ENCODE measurements at regions not wholly inside any gene's neighbourhood (a gene's known extent, or its start where the extent isn't known, plus 50 kb on each side); places are given as distances from the start of the nearest gene placed in this dataset.

GRCh38 chr2:173666171-173666888 is 298.8 kb downstream of the SP3 start:
- Mint-ChIP-seq H3K9me3 (ENCODE audit: low read depth) (no peaks in the 10 kb centered on the region), H3K4me3 (no peak overlapping the region), H3K27me3 (peaks cover 22% of the 10 kb centered on the region), H3K36me3 (ENCODE audit: low read depth) (no peaks in the 10 kb centered on the region), H3K27ac (no peak overlapping the region), H3K4me1 (no peaks in the 10 kb centered on the region)
- ChIA-PET CTCF (interaction anchor here (0.7 kb wide), 1 partner anchor 1366 kb away, joined by 3 read pairs; no protein-coding TSS in a partner anchor), POLR2A (no interaction called here)
- no peak for DNase-seq
- no peak for ATAC-seq
- intact Hi-C loops (cut with DNase I, micrococcal nuclease), result no loop called here

- Mint-ChIP-seq H3K27ac (no peak overlapping the region), H3K27me3 (peaks cover 22% of the 10 kb centered on the region), H3K36me3 (ENCODE audit: low read depth) (no peaks in the 10 kb centered on the region), H3K4me1 (no peaks in the 10 kb centered on the region), H3K9me3 (ENCODE audit: low read depth) (no peaks in the 10 kb centered on the region), H3K4me3 (no peak overlapping the region)
- intact Hi-C loops (cut with DNase I, micrococcal nuclease), result no loop called here
- ChIA-PET POLR2A (no interaction called here), CTCF (interaction anchor here (0.7 kb wide), 1 partner anchor 1367 kb away, joined by 3 read pairs; no protein-coding TSS in a partner anchor)
- no peak for DNase-seq
- ATAC-seq, result no peak
Measured at GRCh38 chr2:173667014-173667413, 298.2 kb downstream of the SP3 start.

- ChIA-PET CTCF (no interaction called here), POLR2A (no interaction called here)
- DNase-seq (no peak), ATAC-seq (no peak)
- Mint-ChIP-seq H3K9me3 (ENCODE audit: low read depth) (no peaks in the 10 kb centered on the region), H3K4me1 (no peaks in the 10 kb centered on the region), H3K4me3 (no peak overlapping the region), H3K27ac (no peak overlapping the region), H3K36me3 (ENCODE audit: low read depth) (no peaks in the 10 kb centered on the region), H3K27me3 (peaks cover 21% of the 10 kb centered on the region)
- intact Hi-C loops (cut with DNase I, micrococcal nuclease), result no loop called here
Measured at GRCh38 chr2:173667415-173667814, 297.8 kb downstream of the SP3 start.

GRCh38 chr2:173669271-173669853 is 295.8 kb downstream of the SP3 start:
- Mint-ChIP-seq H3K27me3 (peaks cover 18% of the 10 kb centered on the region), H3K4me1 (no peaks in the 10 kb centered on the region), H3K9me3 (ENCODE audit: low read depth) (no peaks in the 10 kb centered on the region), H3K36me3 (ENCODE audit: low read depth) (no peaks in the 10 kb centered on the region), H3K4me3 (no peak overlapping the region), H3K27ac (no peak overlapping the region)
- ChIA-PET POLR2A (no interaction called here), CTCF (no interaction called here)
- ATAC-seq (no peak), DNase-seq (no peak)
- intact Hi-C loops (cut with DNase I, micrococcal nuclease), result no loop called here

- H3K27me3 Mint-ChIP-seq, result peaks cover 16% of the 10 kb centered on the region
- DNase-seq (no peak), ATAC-seq (no peak)
- H3K9me3 Mint-ChIP-seq (ENCODE audit: low read depth), result no peaks in the 10 kb centered on the region
- intact Hi-C loops (cut with DNase I, micrococcal nuclease), result no loop called here
- POLR2A ChIA-PET, result no interaction called here
- no peak overlapping the region for H3K4me3 Mint-ChIP-seq
- no peaks in the 10 kb centered on the region for H3K36me3 Mint-ChIP-seq (ENCODE audit: low read depth)
- no peaks in the 10 kb centered on the region for H3K4me1 Mint-ChIP-seq
- CTCF ChIA-PET, result no interaction called here
- H3K27ac Mint-ChIP-seq, result no peak overlapping the region
Measured at GRCh38 chr2:173669888-173670287, 295.3 kb downstream of the SP3 start.

GRCh38 chr2:173672573-173673340 is 292.4 kb downstream of the SP3 start:
- DNase-seq, result no peak
- intact Hi-C loops (cut with DNase I, micrococcal nuclease), result no loop called here
- Mint-ChIP-seq H3K27me3 (peaks cover 30% of the 10 kb centered on the region), H3K4me3 (no peak overlapping the region), H3K27ac (no peak overlapping the region), H3K9me3 (ENCODE audit: low read depth) (peaks cover 2% of the 10 kb centered on the region), H3K36me3 (ENCODE audit: low read depth) (no peaks in the 10 kb centered on the region), H3K4me1 (no peaks in the 10 kb centered on the region)
- CTCF ChIA-PET, result interaction anchor here (0.6 to 0.7 kb wide), 2 partner anchors 105 to 271 kb away, joined by 3 read pairs; no protein-coding TSS in a partner anchor
- no peak for ATAC-seq
- POLR2A ChIA-PET, result no interaction called here

- no peak overlapping the region for H3K27ac Mint-ChIP-seq
- H3K4me3 Mint-ChIP-seq, result no peak overlapping the region
- H3K4me1 Mint-ChIP-seq, result no peaks in the 10 kb centered on the region
- H3K9me3 Mint-ChIP-seq (ENCODE audit: low read depth), result peaks cover 2% of the 10 kb centered on the region
- CTCF ChIA-PET, result interaction anchor here (0.6 kb wide), 1 partner anchor 271 kb away, joined by 3 read pairs; no protein-coding TSS in a partner anchor
- POLR2A ChIA-PET, result no interaction called here
- DNase-seq (no peak), ATAC-seq (no peak)
- intact Hi-C loops (cut with DNase I, micrococcal nuclease), result no loop called here
- H3K27me3 Mint-ChIP-seq, result peaks cover 29% of the 10 kb centered on the region
- no peaks in the 10 kb centered on the region for H3K36me3 Mint-ChIP-seq (ENCODE audit: low read depth)
Measured at GRCh38 chr2:173673640-173674039, 291.5 kb downstream of the SP3 start.

- Mint-ChIP-seq H3K9me3 (ENCODE audit: low read depth) (peaks cover 2% of the 10 kb centered on the region), H3K27me3 (peaks cover 26% of the 10 kb centered on the region), H3K4me1 (no peaks in the 10 kb centered on the region), H3K27ac (no peak overlapping the region), H3K4me3 (no peak overlapping the region), H3K36me3 (ENCODE audit: low read depth) (no peaks in the 10 kb centered on the region)
- intact Hi-C loops (cut with DNase I, micrococcal nuclease), result no loop called here
- no peak for DNase-seq
- ATAC-seq, result no peak
- CTCF ChIA-PET, result no interaction called here
- POLR2A ChIA-PET, result no interaction called here
Measured at GRCh38 chr2:173676647-173677046, 288.5 kb downstream of the SP3 start.

GRCh38 chr2:173678186-173678585 is 287.0 kb downstream of the SP3 start:
- ChIA-PET POLR2A (no interaction called here), CTCF (no interaction called here)
- peaks cover 2% of the 10 kb centered on the region for H3K9me3 Mint-ChIP-seq (ENCODE audit: low read depth)
- intact Hi-C loops (cut with DNase I, micrococcal nuclease), result no loop called here
- H3K27ac Mint-ChIP-seq, result no peak overlapping the region
- DNase-seq (no peak), ATAC-seq (no peak)
- H3K4me1 Mint-ChIP-seq, result no peaks in the 10 kb centered on the region
- H3K27me3 Mint-ChIP-seq, result peaks cover 26% of the 10 kb centered on the region
- no peak overlapping the region for H3K4me3 Mint-ChIP-seq
- no peaks in the 10 kb centered on the region for H3K36me3 Mint-ChIP-seq (ENCODE audit: low read depth)

- ATAC-seq (no peak), DNase-seq (no peak)
- H3K9me3 Mint-ChIP-seq (ENCODE audit: low read depth), result peaks cover 2% of the 10 kb centered on the region
- no peaks in the 10 kb centered on the region for H3K4me1 Mint-ChIP-seq
- no peak overlapping the region for H3K27ac Mint-ChIP-seq
- no peak overlapping the region for H3K4me3 Mint-ChIP-seq
- no peaks in the 10 kb centered on the region for H3K36me3 Mint-ChIP-seq (ENCODE audit: low read depth)
- ChIA-PET CTCF (no interaction called here), POLR2A (no interaction called here)
- peaks cover 16% of the 10 kb centered on the region for H3K27me3 Mint-ChIP-seq
- intact Hi-C loops (cut with DNase I, micrococcal nuclease), result no loop called here
Measured at GRCh38 chr2:173680574-173680973, 284.6 kb downstream of the SP3 start.

GRCh38 chr2:173681881-173682650 is 283.1 kb downstream of the SP3 start:
- ChIA-PET POLR2A (no interaction called here), CTCF (no interaction called here)
- H3K27ac Mint-ChIP-seq, result no peak overlapping the region
- peaks cover 7% of the 10 kb centered on the region for H3K27me3 Mint-ChIP-seq
- H3K4me3 Mint-ChIP-seq, result no peak overlapping the region
- no peak for DNase-seq
- intact Hi-C loops (cut with DNase I, micrococcal nuclease), result no loop called here
- H3K36me3 Mint-ChIP-seq (ENCODE audit: low read depth), result no peaks in the 10 kb centered on the region
- no peak for ATAC-seq
- H3K9me3 Mint-ChIP-seq (ENCODE audit: low read depth), result no peaks in the 10 kb centered on the region
- H3K4me1 Mint-ChIP-seq, result no peaks in the 10 kb centered on the region

Measured in activated CD4-positive, alpha-beta T cell treated with anti-CD3 and anti-CD28 coated beads for 36 hours (primary cell).